ENCODE measurements at regions not wholly inside any gene's neighbourhood (a gene's known extent, or its start where the extent isn't known, plus 50 kb on each side); places are given as distances from the start of the nearest gene placed in this dataset.

DNA sequence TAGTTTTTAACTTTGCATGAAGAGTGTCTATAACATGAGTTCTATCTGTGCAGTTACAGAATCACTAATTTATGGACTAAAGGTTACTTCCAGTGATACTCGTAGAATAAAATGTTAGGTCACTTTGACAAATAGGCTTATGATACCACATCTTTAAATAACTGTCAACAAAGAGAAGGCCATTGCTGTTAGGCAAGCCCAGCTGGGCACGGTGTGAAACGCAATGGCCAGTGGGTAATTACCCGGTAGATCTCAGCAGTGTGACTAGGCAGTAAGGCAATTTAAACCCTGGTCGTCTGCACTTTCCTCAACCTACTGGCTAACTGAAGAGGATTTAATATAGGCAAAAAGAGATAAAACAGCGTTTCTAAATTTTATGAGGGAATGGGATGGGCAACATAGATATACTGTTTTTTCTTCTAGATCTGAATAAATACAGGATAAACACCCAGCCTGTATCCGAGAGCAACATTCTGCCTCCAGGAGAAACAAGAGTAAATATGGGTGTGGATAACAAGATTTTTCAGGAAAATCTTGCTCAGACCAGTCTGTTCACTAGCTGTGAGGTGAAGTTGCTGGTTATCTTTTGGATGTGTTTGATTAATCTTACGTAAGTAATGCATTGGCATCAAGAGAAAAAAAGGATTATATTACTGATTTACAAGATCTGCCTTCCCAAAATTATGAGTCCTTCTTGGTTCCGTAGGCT is 631.3 kb downstream of the EFNB2 start:
- Histone ChIP-seq H3K27ac (no peak overlapping the region), H3K4me3 (no peak overlapping the region), H3K4me1 (no peaks in the 10 kb centered on the region), H3K36me3 (no peaks in the 10 kb centered on the region), H3K27me3 (ENCODE audit: low read depth) (no peaks in the 10 kb centered on the region), H3K9me3 (no peaks in the 10 kb centered on the region)
- DNase-seq = no peak
- no peak for ATAC-seq
- intact Hi-C loops (cut with DNase I) = no loop called here
- TF ChIP-seq, protein P1, sequence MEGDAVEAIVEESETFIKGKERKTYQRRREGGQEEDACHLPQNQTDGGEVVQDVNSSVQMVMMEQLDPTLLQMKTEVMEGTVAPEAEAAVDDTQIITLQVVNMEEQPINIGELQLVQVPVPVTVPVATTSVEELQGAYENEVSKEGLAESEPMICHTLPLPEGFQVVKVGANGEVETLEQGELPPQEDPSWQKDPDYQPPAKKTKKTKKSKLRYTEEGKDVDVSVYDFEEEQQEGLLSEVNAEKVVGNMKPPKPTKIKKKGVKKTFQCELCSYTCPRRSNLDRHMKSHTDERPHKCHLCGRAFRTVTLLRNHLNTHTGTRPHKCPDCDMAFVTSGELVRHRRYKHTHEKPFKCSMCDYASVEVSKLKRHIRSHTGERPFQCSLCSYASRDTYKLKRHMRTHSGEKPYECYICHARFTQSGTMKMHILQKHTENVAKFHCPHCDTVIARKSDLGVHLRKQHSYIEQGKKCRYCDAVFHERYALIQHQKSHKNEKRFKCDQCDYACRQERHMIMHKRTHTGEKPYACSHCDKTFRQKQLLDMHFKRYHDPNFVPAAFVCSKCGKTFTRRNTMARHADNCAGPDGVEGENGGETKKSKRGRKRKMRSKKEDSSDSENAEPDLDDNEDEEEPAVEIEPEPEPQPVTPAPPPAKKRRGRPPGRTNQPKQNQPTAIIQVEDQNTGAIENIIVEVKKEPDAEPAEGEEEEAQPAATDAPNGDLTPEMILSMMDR (IDR thresholded peaks at IDR 0.05) = no peak

DNA sequence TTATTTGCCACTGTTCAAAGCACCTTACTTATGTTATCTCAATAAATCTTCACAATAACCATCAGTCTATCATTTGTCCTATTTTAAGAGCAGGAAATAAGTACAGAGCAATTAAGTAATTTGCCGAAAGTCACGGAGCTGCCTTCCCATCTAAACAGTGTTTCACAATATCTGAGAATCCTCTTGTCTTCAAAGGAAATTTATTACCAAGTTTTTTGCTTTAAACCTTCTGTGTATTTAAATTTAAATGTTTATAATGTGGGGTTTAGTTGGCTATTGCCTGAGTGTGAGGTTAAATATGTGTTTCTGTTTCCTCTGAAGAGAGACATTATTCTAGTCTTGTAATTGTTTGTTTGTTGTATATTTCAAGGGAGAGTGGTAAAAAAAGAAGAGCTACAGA is 633.1 kb downstream of the EFNB2 start:
- H3K4me3 ChIP-seq = no peak overlapping the region
- TF ChIP-seq, protein P1 (IDR thresholded peaks at IDR 0.05) = no peak
- H3K9me3 ChIP-seq = no peaks in the 10 kb centered on the region
- H3K27me3 ChIP-seq (ENCODE audit: low read depth) = no peaks in the 10 kb centered on the region
- no peaks in the 10 kb centered on the region for H3K36me3 ChIP-seq
- no peak for DNase-seq
- H3K4me1 ChIP-seq = no peaks in the 10 kb centered on the region
- ATAC-seq = no peak
- intact Hi-C loops (cut with DNase I) = no loop called here
- no peak overlapping the region for H3K27ac ChIP-seq

DNA sequence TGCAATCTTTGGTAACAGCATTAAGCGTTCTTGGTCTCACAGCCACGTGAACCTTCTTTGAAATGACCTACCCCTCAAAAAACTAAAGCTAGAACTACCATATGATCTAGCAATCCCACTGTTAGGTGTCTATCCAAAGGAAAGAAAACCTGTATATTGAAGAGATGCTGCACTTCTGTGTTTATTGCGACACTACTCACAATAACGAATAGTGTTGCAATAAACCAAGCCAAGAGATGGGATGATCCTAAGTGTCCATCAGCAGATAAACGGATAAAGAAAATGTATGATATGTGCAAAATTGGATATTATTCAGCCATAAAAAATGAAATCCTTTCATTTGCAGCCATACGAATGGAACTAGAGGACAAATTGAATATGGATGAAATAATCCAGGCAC is 637.9 kb downstream of the EFNB2 start:
- intact Hi-C loops (cut with DNase I) = no loop called here
- no peak for ATAC-seq
- Histone ChIP-seq H3K4me3 (no peak overlapping the region), H3K4me1 (no peaks in the 10 kb centered on the region), H3K36me3 (no peaks in the 10 kb centered on the region), H3K27ac (no peak overlapping the region), H3K27me3 (ENCODE audit: low read depth) (no peaks in the 10 kb centered on the region), H3K9me3 (no peaks in the 10 kb centered on the region)
- DNase-seq = no peak
- TF ChIP-seq, protein P1 (IDR thresholded peaks at IDR 0.05) = no peak

- intact Hi-C loops (cut with DNase I) = no loop called here
- Histone ChIP-seq H3K4me3 (no peak overlapping the region), H3K4me1 (no peaks in the 10 kb centered on the region), H3K27me3 (ENCODE audit: low read depth) (no peaks in the 10 kb centered on the region), H3K36me3 (no peaks in the 10 kb centered on the region), H3K27ac (no peak overlapping the region), H3K9me3 (no peaks in the 10 kb centered on the region)
- no peak for DNase-seq
- ATAC-seq = no peak
- TF ChIP-seq, protein P1 (IDR thresholded peaks at IDR 0.05) = no peak
Observed at GRCh38 chr13:105894697-105895096, 640.8 kb downstream of the EFNB2 start.

GRCh38 chr13:105890509-105890908 is 645.0 kb downstream of the EFNB2 start:
- intact Hi-C loops (cut with DNase I) = no loop called here
- TF ChIP-seq, protein P1 (IDR thresholded peaks at IDR 0.05) = no peak
- Histone ChIP-seq H3K4me3 (no peak overlapping the region), H3K27me3 (ENCODE audit: low read depth) (no peaks in the 10 kb centered on the region), H3K36me3 (no peaks in the 10 kb centered on the region), H3K4me1 (no peaks in the 10 kb centered on the region), H3K27ac (no peak overlapping the region), H3K9me3 (no peaks in the 10 kb centered on the region)
- DNase-seq = no peak
- ATAC-seq = no peak
